Kidney epithelial cell (primary cell): ENCODE measurements at regions not wholly inside any gene's neighbourhood (a gene's known extent, or its start where the extent isn't known, plus 50 kb on each side); places are given as distances from the start of the nearest gene placed in this dataset.

Experiments used
- DNase-seq: peaks from one replicate; pipeline ENCODE4 v3.0.0-alpha.2; 2010; ENCODE audit warnings: low read depth
- H3K27me3 ChIP-seq: 2 replicates; pipeline ENCODE4 v1.6.0; 2011; ENCODE audit warnings: low read length; ENCODE audit not compliant: control insufficient read depth, insufficient read depth
- H3K36me3 ChIP-seq: 2 replicates; pipeline ENCODE4 v1.5.1; 2011; ENCODE audit warnings: low read length; ENCODE audit not compliant: control insufficient read depth, insufficient read depth
- H3K4me3 ChIP-seq: 2 replicates; pipeline ENCODE4 v1.5.1; 2011; ENCODE audit warnings: low read depth, mild to moderate bottlenecking, control low read depth, low read length
- CTCF ChIP-seq: IDR thresholded peaks from 2 replicates; pipeline ENCODE4 v1.5.1; 2011; ENCODE audit warnings: mild to moderate bottlenecking, moderate library complexity, low read length, control low read depth, inconsistent platforms; ENCODE audit not compliant: insufficient read depth, poor library complexity, severe bottlenecking

- no peaks in the 10 kb centered on the region for H3K27me3 ChIP-seq
- H3K4me3 ChIP-seq: no peak overlapping the region
- H3K36me3 ChIP-seq: no peaks in the 10 kb centered on the region
- DNase-seq: no peak
- no peak for TF ChIP-seq CTCF
These were observed 128.1 kb downstream of the BAMBI start for GRCh38 chr10:28805390-28805789.

- TF ChIP-seq CTCF: no peak
- Histone ChIP-seq H3K36me3 (no peaks in the 10 kb centered on the region), H3K4me3 (no peak overlapping the region), H3K27me3 (no peaks in the 10 kb centered on the region)
- no peak for DNase-seq
These were observed 129.2 kb downstream of the BAMBI start for GRCh38 chr10:28806488-28806941.

GRCh38 chr10:28806951-28807759, 129.8 kb downstream of the BAMBI start:
- H3K36me3 ChIP-seq: no peaks in the 10 kb centered on the region
- no peak overlapping the region for H3K4me3 ChIP-seq
- no peak for TF ChIP-seq CTCF
- H3K27me3 ChIP-seq: no peaks in the 10 kb centered on the region
- DNase-seq: no peak

- no peak for TF ChIP-seq CTCF
- Histone ChIP-seq H3K36me3 (no peaks in the 10 kb centered on the region), H3K27me3 (no peaks in the 10 kb centered on the region), H3K4me3 (no peak overlapping the region)
- DNase-seq: no peak
These were observed 130.7 kb downstream of the BAMBI start for GRCh38 chr10:28807760-28808613.

- no peak for TF ChIP-seq CTCF
- no peak overlapping the region for H3K4me3 ChIP-seq
- H3K36me3 ChIP-seq: no peaks in the 10 kb centered on the region
These were observed 131.4 kb downstream of the BAMBI start for GRCh38 chr10:28808693-28809092.

More at GRCh38 chr10:28808693-28809092, 131.4 kb downstream of the BAMBI start:
- no peaks in the 10 kb centered on the region for H3K27me3 ChIP-seq
- no peak for DNase-seq
